Memory B cell (primary cell): ENCODE measurements at regions not wholly inside any gene's neighbourhood (a gene's known extent, or its start where the extent isn't known, plus 50 kb on each side); places are given as distances from the start of the nearest gene placed in this dataset.

Experiments
- ATAC-seq: fragments of 150-1000 bp; cut with Tn5 transposase; 2 replicates; pipeline ENCODE4 v1.10.0; 2021; ENCODE audit warnings: low read depth, mild to moderate bottlenecking, moderate library complexity
- DNase-seq, 2 donors: peaks; one replicate each; pipeline ENCODE4 v3.0.0; 2022; ENCODE audit warnings: low spot score in 2 of 2
- H3K27ac Mint-ChIP-seq: one replicate; pipeline ENCODE4 v1.8.0; 2022; ENCODE audit warnings: mild to moderate bottlenecking, moderate library complexity, mixed read lengths
- H3K27me3 Mint-ChIP-seq: one replicate; pipeline ENCODE4 v1.8.0; 2022; ENCODE audit warnings: mixed read lengths
- H3K36me3 Mint-ChIP-seq: one replicate; pipeline ENCODE4 v1.8.0; 2022; ENCODE audit warnings: mild to moderate bottlenecking, mixed read lengths
- H3K4me1 Mint-ChIP-seq: one replicate; pipeline ENCODE4 v1.8.0; 2022; ENCODE audit warnings: mixed read lengths
- H3K4me3 Mint-ChIP-seq: one replicate; pipeline ENCODE4 v1.8.0; 2022; ENCODE audit warnings: mild to moderate bottlenecking, moderate library complexity, mixed read lengths
- H3K9me3 Mint-ChIP-seq: one replicate; pipeline ENCODE4 v1.8.0; 2022; ENCODE audit warnings: mixed read lengths

- Mint-ChIP-seq H3K9me3 (no peaks in the 10 kb centered on the region), H3K4me1 (no peaks in the 10 kb centered on the region), H3K27ac (no peak overlapping the region), H3K4me3 (no peak overlapping the region), H3K36me3 (no peaks in the 10 kb centered on the region), H3K27me3 (peaks cover 10% of the 10 kb centered on the region)
- ATAC-seq (no peak), DNase-seq (no peak)
Observed at GRCh38 chr10:31081937-31082840, 50.5 kb upstream of the ZNF438 start.

GRCh38 chr10:31083765-31084184 is 52.1 kb upstream of the ZNF438 start:
- H3K4me3 Mint-ChIP-seq: no peak overlapping the region
- no peak overlapping the region for H3K27ac Mint-ChIP-seq
- ATAC-seq (no peak), DNase-seq (peak; percentile 7 to 10)
- no peaks in the 10 kb centered on the region for H3K4me1 Mint-ChIP-seq
- H3K9me3 Mint-ChIP-seq: no peaks in the 10 kb centered on the region
- no peaks in the 10 kb centered on the region for H3K36me3 Mint-ChIP-seq
- H3K27me3 Mint-ChIP-seq: peaks cover 7% of the 10 kb centered on the region

GRCh38 chr10:31087011-31087410 is 55.3 kb upstream of the ZNF438 start:
- Mint-ChIP-seq H3K4me3 (no peak overlapping the region), H3K27ac (no peak overlapping the region), H3K4me1 (peaks cover 8% of the 10 kb centered on the region), H3K36me3 (no peaks in the 10 kb centered on the region), H3K27me3 (peaks cover 2% of the 10 kb centered on the region), H3K9me3 (no peaks in the 10 kb centered on the region)
- DNase-seq (no peak), ATAC-seq (no peak)

GRCh38 chr10:31087851-31088250 is 56.2 kb upstream of the ZNF438 start:
- H3K4me3 Mint-ChIP-seq: no peak overlapping the region
- ATAC-seq: no peak
- no peaks in the 10 kb centered on the region for H3K9me3 Mint-ChIP-seq
- DNase-seq: no peak
- peaks cover 2% of the 10 kb centered on the region for H3K27me3 Mint-ChIP-seq
- no peaks in the 10 kb centered on the region for H3K36me3 Mint-ChIP-seq
- peaks cover 8% of the 10 kb centered on the region for H3K4me1 Mint-ChIP-seq
- H3K27ac Mint-ChIP-seq: no peak overlapping the region

- DNase-seq (no peak), ATAC-seq (peak; percentile 85)
- H3K9me3 Mint-ChIP-seq: no peaks in the 10 kb centered on the region
- no peaks in the 10 kb centered on the region for H3K36me3 Mint-ChIP-seq
- peaks cover 2% of the 10 kb centered on the region for H3K27me3 Mint-ChIP-seq
- peaks cover 8% of the 10 kb centered on the region for H3K4me1 Mint-ChIP-seq
- H3K4me3 Mint-ChIP-seq: no peak overlapping the region
- no peak overlapping the region for H3K27ac Mint-ChIP-seq
Observed at GRCh38 chr10:31090894-31091607, 59.4 kb upstream of the ZNF438 start.

- Mint-ChIP-seq H3K4me1 (no peaks in the 10 kb centered on the region), H3K27me3 (peaks cover 5% of the 10 kb centered on the region), H3K9me3 (no peaks in the 10 kb centered on the region), H3K4me3 (no peak overlapping the region), H3K27ac (no peak overlapping the region), H3K36me3 (no peaks in the 10 kb centered on the region)
- ATAC-seq (no peak), DNase-seq (no peak)
Observed at GRCh38 chr10:31095677-31096560, 64.3 kb upstream of the ZNF438 start.

GRCh38 chr10:31098046-31098445 is 66.4 kb upstream of the ZNF438 start:
- Mint-ChIP-seq H3K27me3 (peaks cover 5% of the 10 kb centered on the region), H3K4me1 (no peaks in the 10 kb centered on the region)
- no peak for ATAC-seq

GRCh38 chr10:31099094-31099493 is 67.4 kb upstream of the ZNF438 start:
- no peaks in the 10 kb centered on the region for H3K9me3 Mint-ChIP-seq

More at GRCh38 chr10:31098046-31098445, 66.4 kb upstream of the ZNF438 start:
- H3K36me3 Mint-ChIP-seq: no peaks in the 10 kb centered on the region
- no peaks in the 10 kb centered on the region for H3K9me3 Mint-ChIP-seq
- no peak for DNase-seq
- no peak overlapping the region for H3K27ac Mint-ChIP-seq
- H3K4me3 Mint-ChIP-seq: no peak overlapping the region

GRCh38 chr10:31099664-31100063 is 68.0 kb upstream of the ZNF438 start:
- DNase-seq: no peak
- H3K4me1 Mint-ChIP-seq: no peaks in the 10 kb centered on the region
- peaks cover 3% of the 10 kb centered on the region for H3K27me3 Mint-ChIP-seq
- H3K4me3 Mint-ChIP-seq: no peak overlapping the region
- no peaks in the 10 kb centered on the region for H3K9me3 Mint-ChIP-seq
- no peaks in the 10 kb centered on the region for H3K36me3 Mint-ChIP-seq
- no peak overlapping the region for H3K27ac Mint-ChIP-seq
- no peak for ATAC-seq

More at GRCh38 chr10:31099094-31099493, 67.4 kb upstream of the ZNF438 start:
- H3K4me3 Mint-ChIP-seq: no peak overlapping the region
- no peak overlapping the region for H3K27ac Mint-ChIP-seq
- DNase-seq: no peak
- no peaks in the 10 kb centered on the region for H3K4me1 Mint-ChIP-seq
- H3K36me3 Mint-ChIP-seq: no peaks in the 10 kb centered on the region
- ATAC-seq: no peak
- peaks cover 5% of the 10 kb centered on the region for H3K27me3 Mint-ChIP-seq

- Mint-ChIP-seq H3K4me3 (no peak overlapping the region), H3K9me3 (no peaks in the 10 kb centered on the region), H3K27ac (no peak overlapping the region), H3K27me3 (peaks cover 3% of the 10 kb centered on the region), H3K4me1 (no peaks in the 10 kb centered on the region), H3K36me3 (no peaks in the 10 kb centered on the region)
- ATAC-seq (no peak), DNase-seq (no peak)
Observed at GRCh38 chr10:31100115-31100601, 68.5 kb upstream of the ZNF438 start.

GRCh38 chr10:31100662-31101061 is 69.0 kb upstream of the ZNF438 start:
- H3K27ac Mint-ChIP-seq: no peak overlapping the region
- H3K9me3 Mint-ChIP-seq: no peaks in the 10 kb centered on the region
- H3K27me3 Mint-ChIP-seq: peaks cover 3% of the 10 kb centered on the region
- H3K4me1 Mint-ChIP-seq: no peaks in the 10 kb centered on the region
- no peak overlapping the region for H3K4me3 Mint-ChIP-seq
- H3K36me3 Mint-ChIP-seq: no peaks in the 10 kb centered on the region
- ATAC-seq (no peak), DNase-seq (no peak)

- Mint-ChIP-seq H3K4me1 (no peaks in the 10 kb centered on the region), H3K27ac (no peak overlapping the region), H3K4me3 (no peak overlapping the region), H3K36me3 (no peaks in the 10 kb centered on the region), H3K27me3 (peaks cover 3% of the 10 kb centered on the region), H3K9me3 (no peaks in the 10 kb centered on the region)
- no peak for ATAC-seq
- DNase-seq: no peak
Observed at GRCh38 chr10:31101123-31101522, 69.5 kb upstream of the ZNF438 start.

- Mint-ChIP-seq H3K27me3 (peaks cover 3% of the 10 kb centered on the region), H3K4me3 (no peak overlapping the region), H3K9me3 (no peaks in the 10 kb centered on the region), H3K27ac (no peak overlapping the region), H3K36me3 (no peaks in the 10 kb centered on the region), H3K4me1 (no peaks in the 10 kb centered on the region)
- DNase-seq: no peak
- ATAC-seq: no peak
Observed at GRCh38 chr10:31102421-31102820, 70.8 kb upstream of the ZNF438 start.
